Hematopoietic multipotent progenitor cell treated with erythropoietin and hydrocortisone succinate and interleukin-3 and kit ligand, for 17 days (in vitro differentiated cells): ENCODE measurements at regions not wholly inside any gene's neighbourhood (a gene's known extent, or its start where the extent isn't known, plus 50 kb on each side); places are given as distances from the start of the nearest gene placed in this dataset.
A peak's percentile ranks its signal among the peaks of the same experiment; 100 is the strongest.

Experiments
- DNase-seq: peaks from one replicate; pipeline ENCODE4 v3.0.0-alpha.2; 2015; ENCODE audit warnings: low spot score

GRCh38 chr9:130755377-130756007 is 61.9 kb downstream of the EXOSC2 start:
- DNase-seq = no peak

DNA sequence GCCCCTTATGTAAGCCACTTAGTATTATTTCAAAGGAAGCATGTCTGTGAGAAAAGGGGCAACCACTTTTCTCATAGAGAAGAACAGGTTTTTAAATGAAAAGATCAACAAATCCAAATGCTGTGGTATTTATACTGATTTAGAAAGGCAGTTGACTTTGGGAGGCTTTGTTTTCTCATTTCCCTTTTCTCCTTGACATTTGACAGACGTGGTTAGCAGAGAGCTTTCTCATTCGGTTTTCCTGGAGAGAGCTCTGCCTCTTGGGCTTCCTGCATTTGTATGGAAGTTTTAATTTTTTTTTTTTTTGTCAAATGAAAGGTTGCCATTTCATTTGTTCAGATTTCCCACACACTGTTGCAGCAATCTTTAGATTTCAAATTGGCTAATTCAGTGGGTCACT is 62.5 kb downstream of the EXOSC2 start:
- DNase-seq = no peak

- no peak for DNase-seq
Measured at GRCh38 chr9:130756455-130757152, 63.0 kb downstream of the EXOSC2 start.

DNA sequence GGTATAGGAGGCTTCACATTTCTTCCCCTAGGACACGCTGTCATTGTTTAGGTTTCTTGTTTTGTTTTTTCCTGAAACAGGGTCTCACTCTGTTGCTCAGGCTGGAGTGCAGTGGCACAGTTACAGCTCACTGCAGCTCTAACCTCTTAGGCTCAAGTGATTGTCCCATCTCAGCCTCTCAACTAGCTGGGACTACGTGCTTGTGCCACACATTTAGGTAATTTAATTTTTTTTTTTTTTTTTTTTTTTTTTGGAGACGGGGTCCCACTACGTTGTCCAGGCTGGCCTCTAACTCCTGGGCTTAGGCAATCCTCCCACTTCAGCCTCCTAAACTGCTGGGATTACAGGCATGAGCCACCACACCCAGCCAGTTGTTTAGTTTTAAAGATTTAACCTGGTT is 66.2 kb downstream of the EXOSC2 start:
- no peak for DNase-seq

GRCh38 chr9:130763331-130764171 is 70.0 kb downstream of the EXOSC2 start:
- no peak for DNase-seq

GRCh38 chr9:130765137-130766020 is 69.7 kb upstream of the ABL1 start:
- DNase-seq = no peak

- no peak for DNase-seq
Measured at GRCh38 chr9:130766021-130766926, 68.8 kb upstream of the ABL1 start.

- DNase-seq = no peak
Measured at GRCh38 chr9:130766927-130767307, 68.1 kb upstream of the ABL1 start.

DNA sequence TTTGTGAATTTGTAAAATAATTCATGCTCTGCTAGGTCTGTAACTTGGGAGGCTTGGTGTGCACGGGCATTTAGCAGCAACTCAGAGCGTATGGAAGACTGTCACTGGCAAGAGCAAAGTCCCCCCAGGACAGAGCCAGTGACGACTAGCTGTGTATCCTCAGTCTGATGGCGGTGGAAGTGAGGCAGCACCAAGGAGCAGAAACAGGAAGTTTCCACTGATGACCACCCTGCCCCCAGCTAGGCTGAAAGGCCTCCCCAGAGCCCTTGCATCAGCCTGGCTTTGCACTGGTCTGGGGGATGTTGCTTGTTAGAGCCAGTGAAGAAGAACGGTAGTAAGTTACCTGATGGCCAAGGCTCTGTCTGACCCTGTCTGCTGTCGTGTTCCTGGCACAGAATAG is 66.8 kb upstream of the ABL1 start:
- no peak for DNase-seq

DNA sequence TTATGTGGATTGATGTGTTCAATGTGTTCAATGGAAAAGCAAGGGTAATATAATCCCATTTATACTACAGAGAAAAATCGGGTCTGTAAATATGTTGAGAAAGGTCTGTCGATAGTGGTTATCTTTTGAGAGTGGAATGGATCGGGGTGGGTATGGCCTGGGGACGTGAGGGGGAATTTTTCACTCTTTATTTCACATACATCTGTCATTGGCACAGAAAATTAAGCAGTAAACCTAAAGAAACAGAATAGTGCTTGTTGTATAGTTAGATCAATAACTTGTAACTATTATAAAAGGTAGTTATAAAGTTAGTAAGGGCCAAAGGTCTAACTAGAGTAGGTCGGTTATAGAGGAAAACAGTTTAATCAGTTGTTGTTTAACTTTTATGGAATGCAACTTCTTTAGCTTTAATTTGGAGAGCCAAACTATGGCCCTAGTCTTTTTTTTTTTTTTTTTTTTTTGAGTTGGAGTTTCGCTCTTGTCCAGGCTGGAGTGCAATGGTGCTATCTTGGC is 66.1 kb upstream of the ABL1 start:
- DNase-seq = no peak

- DNase-seq = no peak
Measured at GRCh38 chr9:130770093-130770492, 65.0 kb upstream of the ABL1 start.

DNA sequence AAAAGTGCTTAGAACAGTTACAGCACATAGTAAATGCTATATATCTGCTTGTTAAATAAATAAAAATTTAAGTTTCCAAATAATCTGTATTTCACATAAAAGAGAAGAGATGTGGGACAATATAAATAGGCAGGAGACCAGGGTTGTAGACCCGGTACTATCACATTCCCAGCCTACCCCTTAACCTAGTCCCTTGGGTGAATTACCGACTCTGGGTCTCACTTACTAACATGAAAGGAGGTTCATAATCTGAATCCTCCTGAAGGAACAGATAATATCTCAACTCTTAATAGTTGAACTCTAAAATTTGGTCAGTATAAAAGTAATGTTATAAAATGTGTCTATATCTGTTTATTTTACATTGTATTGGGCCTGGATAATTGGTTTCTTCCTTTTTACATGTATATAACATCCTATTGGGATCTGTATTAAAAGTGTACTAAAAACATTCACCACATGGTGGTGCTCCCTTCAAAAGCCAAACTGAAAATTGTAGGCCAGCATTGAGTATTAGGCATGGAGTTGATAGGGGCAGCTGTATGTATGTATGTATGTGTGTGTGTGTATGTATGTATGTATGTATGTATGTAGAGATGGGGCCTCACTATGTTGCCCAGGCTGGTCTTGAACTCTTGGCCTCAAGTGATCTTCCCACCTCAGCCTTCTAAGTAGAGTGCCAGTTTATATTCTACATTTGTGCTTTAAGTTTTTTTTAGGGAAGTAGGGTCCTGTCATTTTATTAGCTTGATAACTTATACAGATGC is 64.2 kb upstream of the ABL1 start:
- peak; percentile 52 for DNase-seq

- no peak for DNase-seq
Measured at GRCh38 chr9:130772185-130772584, 62.9 kb upstream of the ABL1 start.

DNA sequence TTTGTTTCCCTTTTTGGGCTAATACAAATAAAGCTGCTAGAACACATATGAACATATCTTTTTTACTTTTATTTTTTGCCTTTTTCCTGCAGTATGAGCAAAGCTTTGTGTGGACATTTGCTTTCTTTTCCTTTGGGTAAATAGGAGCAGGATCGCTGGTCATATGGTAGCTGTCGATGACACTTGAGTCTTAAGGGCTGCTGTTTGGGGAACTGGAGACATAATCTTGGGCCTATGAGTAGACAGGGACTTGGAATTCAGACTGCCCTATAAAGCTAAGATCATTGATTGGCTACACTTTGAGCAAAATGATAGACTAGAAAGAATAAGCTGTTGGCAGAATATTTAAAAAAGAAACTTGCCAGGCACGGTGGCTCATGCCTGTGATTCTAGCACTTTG is 60.9 kb upstream of the ABL1 start:
- no peak for DNase-seq

- no peak for DNase-seq
Measured at GRCh38 chr9:130775336-130775991, 59.6 kb upstream of the ABL1 start.

DNA sequence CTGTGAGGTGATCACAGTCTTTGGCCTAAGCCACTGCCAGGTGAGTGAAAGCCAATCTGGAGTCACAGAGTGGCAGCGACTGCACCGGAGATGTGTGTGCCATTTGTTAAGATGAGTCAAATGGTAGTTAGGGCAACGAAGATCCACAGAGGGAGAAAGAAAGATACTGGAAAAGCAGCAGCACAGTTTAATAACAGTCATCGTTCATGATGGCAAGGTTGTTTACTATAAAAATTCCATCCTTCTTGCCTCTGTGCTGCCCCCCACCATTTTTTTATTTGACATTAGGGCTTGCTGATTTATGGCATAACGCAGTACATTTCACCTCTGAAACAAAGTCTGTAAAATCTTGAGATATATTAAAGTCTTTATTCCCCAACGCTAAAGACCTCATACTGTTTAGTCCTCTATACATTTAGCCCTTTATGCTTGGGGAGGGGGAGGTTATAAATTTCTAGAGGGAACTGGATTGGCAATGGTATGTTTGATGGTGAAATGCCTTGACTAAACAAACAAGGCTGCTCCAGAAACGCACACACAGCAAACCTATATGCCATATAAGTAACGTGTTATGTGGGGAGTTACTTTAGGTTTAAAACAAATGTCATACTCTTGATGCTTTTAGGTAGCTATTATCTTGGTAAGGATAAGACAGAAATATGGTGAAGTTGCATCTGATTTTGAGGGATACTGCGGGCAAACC is 55.8 kb upstream of the ABL1 start:
- DNase-seq = no peak

GRCh38 chr9:130780415-130780814 is 54.6 kb upstream of the ABL1 start:
- no peak for DNase-seq

GRCh38 chr9:130780865-130781504 is 54.1 kb upstream of the ABL1 start:
- no peak for DNase-seq
